WTC11 (cell line): ENCODE measurements at regions not wholly inside any gene's neighbourhood (a gene's known extent, or its start where the extent isn't known, plus 50 kb on each side); places are given as distances from the start of the nearest gene placed in this dataset.

Source experiments
- CBFB ChIP-seq: sonication (generic); formaldehyde crosslinking; IDR thresholded peaks from 2 replicates; pipeline ENCODE4 v1.8.1; 2022; ENCODE audit warnings: mild to moderate bottlenecking, low read depth, missing genetic modification reagents
- CTCF ChIP-seq: fragments of 200-600 bp; IDR thresholded peaks from 2 replicates; pipeline ENCODE4 v1.8.0; 2022; ENCODE audit warnings: antibody characterized with exemption
- TF ChIP-seq, protein P1 (sequence below): sonication (generic); formaldehyde crosslinking; IDR thresholded peaks from 2 replicates; pipeline ENCODE4 v1.8.0; 2022; ENCODE audit warnings: missing genetic modification reagents

GRCh38 chr12:107435520-107435919, 250.1 kb upstream of the PWP1 start:
- TF ChIP-seq, protein P1, sequence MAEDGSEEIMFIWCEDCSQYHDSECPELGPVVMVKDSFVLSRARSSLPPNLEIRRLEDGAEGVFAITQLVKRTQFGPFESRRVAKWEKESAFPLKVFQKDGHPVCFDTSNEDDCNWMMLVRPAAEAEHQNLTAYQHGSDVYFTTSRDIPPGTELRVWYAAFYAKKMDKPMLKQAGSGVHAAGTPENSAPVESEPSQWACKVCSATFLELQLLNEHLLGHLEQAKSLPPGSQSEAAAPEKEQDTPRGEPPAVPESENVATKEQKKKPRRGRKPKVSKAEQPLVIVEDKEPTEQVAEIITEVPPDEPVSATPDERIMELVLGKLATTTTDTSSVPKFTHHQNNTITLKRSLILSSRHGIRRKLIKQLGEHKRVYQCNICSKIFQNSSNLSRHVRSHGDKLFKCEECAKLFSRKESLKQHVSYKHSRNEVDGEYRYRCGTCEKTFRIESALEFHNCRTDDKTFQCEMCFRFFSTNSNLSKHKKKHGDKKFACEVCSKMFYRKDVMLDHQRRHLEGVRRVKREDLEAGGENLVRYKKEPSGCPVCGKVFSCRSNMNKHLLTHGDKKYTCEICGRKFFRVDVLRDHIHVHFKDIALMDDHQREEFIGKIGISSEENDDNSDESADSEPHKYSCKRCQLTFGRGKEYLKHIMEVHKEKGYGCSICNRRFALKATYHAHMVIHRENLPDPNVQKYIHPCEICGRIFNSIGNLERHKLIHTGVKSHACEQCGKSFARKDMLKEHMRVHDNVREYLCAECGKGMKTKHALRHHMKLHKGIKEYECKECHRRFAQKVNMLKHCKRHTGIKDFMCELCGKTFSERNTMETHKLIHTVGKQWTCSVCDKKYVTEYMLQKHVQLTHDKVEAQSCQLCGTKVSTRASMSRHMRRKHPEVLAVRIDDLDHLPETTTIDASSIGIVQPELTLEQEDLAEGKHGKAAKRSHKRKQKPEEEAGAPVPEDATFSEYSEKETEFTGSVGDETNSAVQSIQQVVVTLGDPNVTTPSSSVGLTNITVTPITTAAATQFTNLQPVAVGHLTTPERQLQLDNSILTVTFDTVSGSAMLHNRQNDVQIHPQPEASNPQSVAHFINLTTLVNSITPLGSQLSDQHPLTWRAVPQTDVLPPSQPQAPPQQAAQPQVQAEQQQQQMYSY (CRISPR knock-in tag), result no peak
- no peak for TF ChIP-seq CTCF
- no peak for TF ChIP-seq CBFB (CRISPR knock-in tag)
